ENCODE measurements at regions not wholly inside any gene's neighbourhood (a gene's known extent, or its start where the extent isn't known, plus 50 kb on each side); places are given as distances from the start of the nearest gene placed in this dataset.

- TF ChIP-seq CTCF (IDR thresholded peaks at IDR 0.05) (no peak), POLR2A (IDR thresholded peaks at IDR 0.05) (no peak)
Observed at GRCh38 chr11:134510233-134511040, 98.4 kb upstream of the B3GAT1 start.

All from heart left ventricle (tissue), 13 donors.